Upper lobe of left lung (tissue), 4 donors: ENCODE measurements at regions not wholly inside any gene's neighbourhood (a gene's known extent, or its start where the extent isn't known, plus 50 kb on each side); places are given as distances from the start of the nearest gene placed in this dataset.
"Not testable (repeated sequence)": the region's sequence is repeated elsewhere in the genome, so short reads cannot be mapped to it uniquely, and the experiment has no call there.

Experiments used
- CTCF ChIP-seq, 6 experiments: fragments of 450-650 bp in 4 of 6; fragments of 200-600 bp in 2 of 6; sonication (generic) in 2 of 6; IDR thresholded peaks; one replicate each; pipeline ENCODE4 v1.5.1; 2016 to 2019; ENCODE audit warnings: antibody characterized with exemption in 6 of 6
- EP300 ChIP-seq, 4 donors: sonication (generic); formaldehyde crosslinking; IDR thresholded peaks; one replicate each; pipeline ENCODE4 v1.5.1; 2017; ENCODE audit warnings: antibody characterized with exemption in 4 of 4, control low read depth in 2 of 4
- POLR2A ChIP-seq, 4 donors: fragments of 450-650 bp; IDR thresholded peaks; one replicate each; pipeline ENCODE4 v1.5.1; 2016 to 2017; ENCODE audit warnings: antibody characterized with exemption in 4 of 4, mild to moderate bottlenecking in 2 of 4

GRCh38 chr4:49147596-49147995 is 161.5 kb downstream of the CWH43 start:
- TF ChIP-seq CTCF, POLR2A, EP300 (IDR thresholded peaks at IDR 0.05): not testable (repeated sequence)
